Hepatocyte (in vitro differentiated cells): ENCODE measurements at regions not wholly inside any gene's neighbourhood (a gene's known extent, or its start where the extent isn't known, plus 50 kb on each side); places are given as distances from the start of the nearest gene placed in this dataset.

Experiments used
- DNase-seq: peaks from one replicate; pipeline ENCODE4 v3.0.0-alpha.2; 2016; ENCODE audit warnings: low spot score
- H2AFZ ChIP-seq: fragments of 200-600 bp; sonication (generic); 2 replicates; pipeline ENCODE4 v1.6.0; 2016; ENCODE audit warnings: antibody characterized with exemption, mild to moderate bottlenecking
- H3K27ac ChIP-seq: fragments of 200-600 bp; sonication (generic); 2 replicates; pipeline ENCODE4 v1.5.1; 2016; ENCODE audit warnings: mild to moderate bottlenecking
- H3K27me3 ChIP-seq: fragments of 200-600 bp; sonication (generic); 2 replicates; pipeline ENCODE4 v1.6.1; 2016
- H3K36me3 ChIP-seq: fragments of 200-600 bp; sonication (generic); replicated peaks from 2 replicates; pipeline ENCODE4 v1.5.1; 2016; ENCODE audit warnings: low read depth; ENCODE audit not compliant: insufficient read depth
- H3K4me1 ChIP-seq: fragments of 200-600 bp; sonication (generic); 2 replicates; pipeline ENCODE4 v1.5.1; 2016; ENCODE audit warnings: mild to moderate bottlenecking, moderate library complexity; ENCODE audit not compliant: insufficient read depth
- H3K4me2 ChIP-seq: fragments of 200-600 bp; sonication (generic); 2 replicates; pipeline ENCODE4 v1.6.0; 2016
- H3K4me3 ChIP-seq: fragments of 200-600 bp; sonication (generic); 2 replicates; pipeline ENCODE4 v1.5.1; 2016; ENCODE audit warnings: mild to moderate bottlenecking
- H3K79me2 ChIP-seq: fragments of 200-600 bp; sonication (generic); 2 replicates; pipeline ENCODE4 v1.6.0; 2017; ENCODE audit warnings: mild to moderate bottlenecking
- H3K9me2 ChIP-seq: fragments of 200-600 bp; sonication (generic); replicated peaks from 2 replicates; pipeline ENCODE4 v1.6.0; 2017; ENCODE audit warnings: mild to moderate bottlenecking; ENCODE audit not compliant: insufficient read depth
- H3K9me3 ChIP-seq: fragments of 200-600 bp; sonication (generic); 2 replicates; pipeline ENCODE4 v1.5.1; 2016; ENCODE audit warnings: low read depth, mild to moderate bottlenecking
- H4K20me1 ChIP-seq: fragments of 200-600 bp; sonication (generic); 2 replicates; pipeline ENCODE4 v1.6.0; 2016; ENCODE audit warnings: mild to moderate bottlenecking; ENCODE audit not compliant: insufficient read depth, poor library complexity, severe bottlenecking
- EZH2 ChIP-seq: fragments of 200-600 bp; sonication (generic); IDR thresholded peaks from 2 replicates; pipeline ENCODE4 v1.6.1; 2016; ENCODE audit warnings: antibody characterized with exemption, mild to moderate bottlenecking, borderline replicate concordance
- EZH2phosphoT487 ChIP-seq: fragments of 200-600 bp; sonication (generic); IDR thresholded peaks from one replicate; pipeline ENCODE4 v1.6.1; 2018; ENCODE audit warnings: antibody characterized with exemption, mild to moderate bottlenecking, low read depth, moderate library complexity; ENCODE audit not compliant: unreplicated experiment, severe bottlenecking
- WGBS: methylation state at CpG from one replicate; pipeline ENCODE4 v1.1.6; 2016; ENCODE audit warnings: low lambda C conversion rate; ENCODE audit errors: missing lambda C conversion rate; 5-methylcytosine and 5-hydroxymethylcytosine counted together
- TF ChIP-seq, protein P1 (sequence below): fragments of 200-600 bp; sonication (generic); IDR thresholded peaks from 2 replicates; pipeline ENCODE4 v1.5.1; 2016; ENCODE audit warnings: antibody characterized with exemption, mild to moderate bottlenecking; ENCODE audit not compliant: poor library complexity

DNA sequence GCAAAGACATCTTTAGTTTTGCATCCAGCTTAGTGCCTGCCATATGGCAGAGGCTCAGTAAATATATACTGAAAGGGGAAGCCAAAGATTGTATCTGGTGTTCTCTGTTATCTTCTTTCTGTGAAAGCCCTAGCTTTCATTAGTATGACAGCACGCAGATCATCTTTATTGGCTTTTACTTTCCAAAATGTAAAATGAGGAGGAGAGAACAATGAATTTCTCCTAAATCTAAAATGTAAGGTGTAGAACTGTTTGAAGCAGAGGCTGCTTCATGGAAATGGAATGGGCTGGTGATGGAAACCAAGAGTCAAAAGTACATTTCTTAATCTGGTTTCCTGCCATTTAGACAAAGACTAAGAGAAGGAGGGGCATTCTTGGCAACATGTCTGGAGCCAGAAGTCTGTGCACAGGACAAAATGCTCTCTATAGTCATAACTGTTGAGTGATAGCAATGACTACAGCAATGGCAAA is 1029.9 kb upstream of the PIK3C3 start:
- Histone ChIP-seq H3K9me3 (no peaks in the 10 kb centered on the region), H3K4me3 (no peak overlapping the region), H3K9me2 (no peaks in the 10 kb centered on the region), H3K4me2 (no peak overlapping the region), H3K4me1 (peaks cover 13% of the 10 kb centered on the region), H3K79me2 (no peaks in the 10 kb centered on the region), H3K36me3 (no peaks in the 10 kb centered on the region), H2AFZ (no peak overlapping the region), H4K20me1 (no peaks in the 10 kb centered on the region), H3K27me3 (no peaks in the 10 kb centered on the region), H3K27ac (no peak overlapping the region)
- whole genome bisulfite sequencing: 58% methylated on average over 1 of the region's 1 CpG
- DNase-seq: no peak
- TF ChIP-seq EZH2phosphoT487 (no peak), EZH2 (no peak)
- TF ChIP-seq, protein P1, sequence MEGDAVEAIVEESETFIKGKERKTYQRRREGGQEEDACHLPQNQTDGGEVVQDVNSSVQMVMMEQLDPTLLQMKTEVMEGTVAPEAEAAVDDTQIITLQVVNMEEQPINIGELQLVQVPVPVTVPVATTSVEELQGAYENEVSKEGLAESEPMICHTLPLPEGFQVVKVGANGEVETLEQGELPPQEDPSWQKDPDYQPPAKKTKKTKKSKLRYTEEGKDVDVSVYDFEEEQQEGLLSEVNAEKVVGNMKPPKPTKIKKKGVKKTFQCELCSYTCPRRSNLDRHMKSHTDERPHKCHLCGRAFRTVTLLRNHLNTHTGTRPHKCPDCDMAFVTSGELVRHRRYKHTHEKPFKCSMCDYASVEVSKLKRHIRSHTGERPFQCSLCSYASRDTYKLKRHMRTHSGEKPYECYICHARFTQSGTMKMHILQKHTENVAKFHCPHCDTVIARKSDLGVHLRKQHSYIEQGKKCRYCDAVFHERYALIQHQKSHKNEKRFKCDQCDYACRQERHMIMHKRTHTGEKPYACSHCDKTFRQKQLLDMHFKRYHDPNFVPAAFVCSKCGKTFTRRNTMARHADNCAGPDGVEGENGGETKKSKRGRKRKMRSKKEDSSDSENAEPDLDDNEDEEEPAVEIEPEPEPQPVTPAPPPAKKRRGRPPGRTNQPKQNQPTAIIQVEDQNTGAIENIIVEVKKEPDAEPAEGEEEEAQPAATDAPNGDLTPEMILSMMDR: no peak

DNA sequence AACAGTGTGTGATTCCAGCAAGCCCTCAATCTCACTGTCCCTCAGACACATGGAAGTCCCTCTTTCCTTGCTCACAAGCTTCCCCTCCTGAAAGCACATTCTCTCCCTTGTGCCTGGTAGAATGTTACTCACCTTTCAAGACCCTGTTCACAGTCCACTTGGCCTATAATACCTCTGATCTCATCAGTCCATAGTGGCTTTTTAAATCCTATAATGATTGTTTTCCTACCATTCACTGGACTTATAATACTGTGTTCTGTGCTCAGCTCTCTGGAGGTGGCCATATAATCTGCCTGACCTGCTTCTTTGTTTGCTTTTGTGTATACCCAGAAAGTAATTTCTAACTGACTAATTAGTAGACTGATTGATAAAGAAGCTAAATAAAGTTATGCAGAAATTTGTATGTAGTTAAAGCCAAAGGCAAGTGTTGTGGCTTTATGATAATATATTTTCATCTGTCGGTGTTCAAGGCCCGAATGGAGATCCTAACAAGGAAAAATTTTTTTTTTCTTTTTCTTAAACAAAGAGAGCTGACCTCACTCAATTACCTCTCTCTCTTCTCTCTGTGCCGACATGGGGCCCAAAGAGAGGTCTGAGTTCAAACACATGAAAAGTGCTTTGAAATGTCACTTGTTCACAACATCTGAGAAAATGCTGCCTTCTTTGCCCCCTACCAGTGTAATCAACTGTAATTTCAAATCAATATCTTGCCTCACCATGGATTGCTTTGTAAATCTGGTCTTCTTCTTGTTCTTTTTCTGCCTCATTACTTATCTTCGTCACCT is 1033.0 kb upstream of the PIK3C3 start:
- no peak for DNase-seq
- TF ChIP-seq, protein P1: no peak
- no peak for TF ChIP-seq EZH2
- Histone ChIP-seq H3K4me2 (no peak overlapping the region), H3K4me3 (no peak overlapping the region), H3K36me3 (no peaks in the 10 kb centered on the region), H3K27ac (peak overlapping the region; percentile 13), H3K9me2 (no peaks in the 10 kb centered on the region), H2AFZ (no peak overlapping the region), H3K27me3 (no peaks in the 10 kb centered on the region), H4K20me1 (no peaks in the 10 kb centered on the region), H3K9me3 (no peaks in the 10 kb centered on the region), H3K79me2 (no peaks in the 10 kb centered on the region), H3K4me1 (peaks cover 13% of the 10 kb centered on the region)
- 76% methylated on average over 4 of the region's 4 CpGs for WGBS

DNA sequence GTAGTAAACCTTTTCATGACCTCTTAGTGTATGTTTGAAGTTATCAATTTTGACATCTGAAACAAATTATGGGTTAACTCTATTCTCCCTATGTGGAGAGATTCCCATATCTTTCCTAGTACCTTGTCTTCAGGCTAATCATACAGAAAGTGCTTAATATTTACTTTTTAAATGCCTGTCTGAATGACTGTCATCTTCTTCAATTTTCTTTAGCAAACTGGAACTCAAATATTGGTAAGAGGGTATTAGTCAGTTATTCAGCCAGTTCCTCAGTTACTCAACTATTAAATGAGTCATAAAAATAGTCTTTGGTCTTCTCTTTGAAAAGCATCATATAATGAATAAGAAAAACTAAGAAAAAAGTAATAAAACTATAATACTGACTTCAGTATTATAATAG is 1038.0 kb upstream of the PIK3C3 start:
- Histone ChIP-seq H3K4me2 (no peak overlapping the region), H3K27me3 (no peaks in the 10 kb centered on the region), H3K36me3 (no peaks in the 10 kb centered on the region), H3K4me3 (no peak overlapping the region), H3K27ac (no peak overlapping the region), H3K79me2 (no peaks in the 10 kb centered on the region), H3K9me3 (no peaks in the 10 kb centered on the region), H2AFZ (no peak overlapping the region), H3K4me1 (no peaks in the 10 kb centered on the region), H4K20me1 (no peaks in the 10 kb centered on the region), H3K9me2 (no peaks in the 10 kb centered on the region)
- no peak for DNase-seq
- TF ChIP-seq EZH2: no peak
- no peak for TF ChIP-seq EZH2phosphoT487
- TF ChIP-seq, protein P1: no peak
